CD4-positive, alpha-beta T cell treated with Interferon gamma for 1 hour (primary cell): ENCODE measurements at regions not wholly inside any gene's neighbourhood (a gene's known extent, or its start where the extent isn't known, plus 50 kb on each side); places are given as distances from the start of the nearest gene placed in this dataset.
"Not testable (repeated sequence)": the region's sequence is repeated elsewhere in the genome, so short reads cannot be mapped to it uniquely, and the experiment has no call there.

Experiments used
- DNase-seq: peaks from one replicate; pipeline ENCODE4 v3.0.0-alpha.2; 2020

DNA sequence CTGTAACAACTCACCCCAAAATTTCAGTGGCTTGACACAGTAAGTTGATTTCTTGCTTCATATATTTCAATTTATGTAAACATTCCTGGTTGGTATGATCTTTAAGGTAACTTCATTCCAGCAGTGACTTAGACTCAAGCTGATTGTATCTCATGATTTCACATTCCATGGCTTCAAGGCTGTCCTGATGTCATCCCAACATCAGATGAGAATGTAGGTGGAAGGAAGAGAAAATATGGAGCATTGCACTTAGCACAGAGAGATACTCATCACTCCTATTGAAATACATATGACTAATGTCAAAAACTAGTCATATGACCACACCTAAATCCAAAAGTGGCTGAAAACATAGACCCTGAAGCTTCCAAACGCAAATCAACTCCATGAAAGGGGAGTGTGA lies 793.8 kb downstream of the TBL1XR1 start:
- DNase-seq: no peak

DNA sequence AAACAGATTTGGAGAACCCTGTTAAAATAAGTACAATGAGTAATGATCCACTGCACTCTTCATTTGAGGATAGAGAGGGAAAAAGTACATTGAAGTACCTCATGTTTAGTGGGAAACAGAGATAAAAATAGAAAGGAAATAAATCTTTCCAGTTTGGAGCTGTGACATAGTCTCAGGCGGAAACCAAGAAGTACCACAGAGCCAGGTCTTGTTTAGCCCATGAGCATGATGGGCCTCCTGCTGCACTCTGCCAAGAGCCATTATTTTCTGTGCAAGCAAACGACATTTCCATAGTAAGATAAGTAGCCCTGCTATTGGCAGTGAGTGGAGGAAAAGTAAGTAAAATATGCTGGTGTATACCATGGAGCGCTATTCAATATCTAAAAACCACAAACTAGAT lies 796.1 kb downstream of the TBL1XR1 start:
- DNase-seq: no peak

DNA sequence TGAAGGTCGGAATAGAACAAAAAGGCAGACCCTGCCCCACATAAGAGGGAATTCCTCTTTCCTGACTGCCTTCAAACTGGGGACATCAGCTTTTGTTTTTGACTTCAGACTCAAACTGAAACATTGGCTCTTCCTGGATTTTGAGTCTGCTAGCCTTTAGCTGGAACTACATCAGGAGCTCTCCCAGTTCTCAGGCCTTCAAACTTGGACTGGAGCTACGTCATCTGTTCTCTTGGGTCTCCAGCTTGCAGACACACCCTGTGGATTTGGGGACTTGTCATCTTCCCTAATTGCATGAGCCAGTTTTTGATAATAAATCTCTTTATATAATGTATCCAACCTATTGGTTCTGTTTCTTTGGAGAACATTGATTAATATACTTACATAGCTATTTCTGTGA lies 798.1 kb downstream of the TBL1XR1 start:
- no peak for DNase-seq

DNA sequence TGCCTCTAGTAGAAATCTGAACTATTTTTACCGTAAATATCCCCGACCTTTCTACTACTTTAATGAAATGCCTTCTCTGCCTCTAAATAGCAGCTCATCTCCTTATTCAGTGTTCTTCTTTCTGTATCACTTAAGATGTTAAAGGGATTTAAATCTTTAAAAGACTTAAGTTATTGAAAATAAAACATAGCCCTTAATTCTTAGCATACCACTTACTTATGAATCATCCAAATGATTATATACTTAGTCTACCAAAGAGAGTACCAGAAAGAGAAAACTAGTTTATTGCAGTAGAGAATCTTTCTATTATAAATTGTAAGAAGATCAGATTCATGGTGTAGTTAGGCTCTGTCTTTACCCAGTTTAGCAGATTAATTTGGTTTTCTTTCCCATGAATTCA lies 802.0 kb downstream of the TBL1XR1 start:
- no peak for DNase-seq

DNA sequence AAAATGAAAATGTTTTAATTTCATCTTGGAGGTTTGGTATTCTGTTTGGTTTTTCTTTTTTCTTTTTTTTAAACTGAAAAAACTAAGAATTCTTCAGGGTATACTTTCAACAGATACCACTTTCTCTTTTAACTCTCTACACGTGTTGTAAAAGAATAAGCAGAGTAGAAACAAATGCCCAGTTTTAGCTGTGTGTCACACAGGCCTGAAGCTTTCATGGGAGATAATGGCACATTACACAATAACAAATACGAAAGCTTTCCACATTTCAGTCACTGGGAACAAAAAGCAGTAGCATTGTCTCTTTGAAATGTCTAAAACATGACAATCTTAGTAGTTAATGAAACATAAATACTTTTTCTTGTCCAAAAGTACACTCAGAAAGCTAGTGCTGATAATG lies 818.5 kb downstream of the TBL1XR1 start:
- DNase-seq: no peak

DNA sequence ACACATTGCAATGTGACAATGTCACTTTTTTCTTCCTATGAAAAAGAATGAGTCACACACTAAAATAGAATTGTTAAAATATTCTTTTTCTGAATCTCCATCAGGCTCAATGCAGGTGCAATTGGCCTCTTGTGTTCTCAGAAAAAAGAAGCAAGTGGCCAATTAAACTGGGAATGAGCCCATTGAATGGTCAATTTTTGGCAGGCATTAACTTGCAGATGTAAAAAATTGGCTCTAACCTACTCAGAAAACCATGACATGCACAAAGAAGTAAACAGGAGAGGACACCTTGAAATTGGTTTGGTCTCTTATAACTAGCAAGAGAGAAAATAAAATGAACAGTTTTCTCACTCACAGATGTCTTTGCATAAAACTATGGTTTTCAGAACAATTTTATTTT lies 820.8 kb downstream of the TBL1XR1 start:
- DNase-seq: no peak

DNA sequence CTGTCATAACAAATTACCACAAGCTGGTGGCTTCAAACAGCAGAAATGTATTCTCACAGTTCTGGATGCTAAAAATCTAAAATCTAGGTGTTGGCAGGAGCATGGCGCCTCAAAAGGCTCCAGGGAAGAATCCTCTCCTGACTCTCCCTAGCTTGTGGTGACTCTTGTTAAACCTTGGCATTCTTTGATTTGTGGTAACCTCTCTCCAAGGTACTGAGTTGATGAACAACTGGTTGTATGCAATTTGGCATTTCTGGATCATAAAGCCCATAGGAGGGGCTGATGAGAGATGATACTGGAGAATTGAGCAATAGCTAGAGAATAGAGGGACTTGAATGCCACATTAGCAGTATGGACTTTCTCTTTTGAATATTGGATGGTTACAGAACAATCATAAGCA lies 821.8 kb downstream of the TBL1XR1 start:
- no peak for DNase-seq

DNA sequence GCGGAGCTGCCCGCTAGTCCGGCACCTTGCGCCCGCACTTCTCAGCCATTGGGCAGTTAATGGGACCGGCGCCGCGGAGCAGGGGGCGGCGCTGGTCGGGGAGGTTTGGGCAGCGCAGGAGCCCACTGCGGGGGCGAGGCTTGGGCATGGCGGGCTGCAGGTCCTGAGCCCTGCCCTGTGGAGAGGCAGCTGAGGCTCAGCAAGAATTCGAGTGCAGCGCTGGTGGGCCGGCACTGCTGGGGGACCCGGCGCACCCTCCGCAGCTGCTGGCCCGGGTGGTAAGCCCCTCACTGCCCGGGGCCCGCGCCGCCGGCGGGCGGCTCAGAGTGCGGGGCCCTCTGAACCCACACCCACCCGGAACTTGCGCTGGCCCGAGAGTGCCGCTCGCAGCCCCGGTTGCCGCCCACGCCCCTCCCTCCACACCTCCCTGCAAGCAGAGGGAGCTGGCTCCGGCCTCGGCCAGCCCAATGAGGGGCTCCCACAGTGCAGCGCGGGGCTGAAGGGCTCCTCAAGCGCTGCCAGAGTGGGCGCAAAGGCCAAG lies 835.0 kb downstream of the TBL1XR1 start:
- DNase-seq: no peak

DNA sequence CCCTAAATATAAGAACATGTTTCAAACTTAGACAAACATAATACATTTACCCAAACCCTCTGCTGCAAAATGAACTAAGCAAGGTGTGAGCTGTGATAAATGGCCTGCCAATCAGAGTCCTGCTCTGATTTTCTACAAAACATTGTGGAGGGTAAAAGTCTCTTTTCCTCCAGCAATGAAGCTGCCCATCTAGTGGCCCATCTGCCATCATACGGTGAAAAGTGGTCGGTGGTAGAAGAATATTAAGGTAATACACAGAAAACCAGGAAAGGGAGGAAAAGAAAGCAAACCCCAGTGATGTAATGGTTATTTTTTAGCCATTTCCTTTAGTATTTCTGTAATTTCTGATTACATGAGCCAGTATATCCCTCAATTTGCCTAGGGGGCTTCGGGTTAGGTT lies 838.1 kb downstream of the TBL1XR1 start:
- no peak for DNase-seq

DNA sequence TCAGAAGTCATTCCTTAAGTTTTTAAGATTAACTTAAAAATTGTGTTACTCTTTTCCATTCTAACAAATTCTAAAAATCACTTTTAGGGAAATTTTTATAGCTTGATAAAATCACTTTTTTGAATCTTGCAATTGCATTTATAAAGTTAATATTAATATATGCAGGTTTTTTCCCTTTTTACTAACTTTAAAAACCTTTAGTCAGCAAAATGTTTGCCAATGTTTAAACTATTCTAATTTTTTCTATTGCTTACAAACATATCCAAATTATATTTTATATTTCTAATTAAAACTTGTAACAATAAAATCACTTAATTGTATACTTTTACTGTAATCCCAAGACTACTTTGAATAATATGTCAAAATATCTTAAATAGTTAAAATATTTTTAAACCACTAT lies 839.4 kb downstream of the TBL1XR1 start:
- DNase-seq: no peak

DNA sequence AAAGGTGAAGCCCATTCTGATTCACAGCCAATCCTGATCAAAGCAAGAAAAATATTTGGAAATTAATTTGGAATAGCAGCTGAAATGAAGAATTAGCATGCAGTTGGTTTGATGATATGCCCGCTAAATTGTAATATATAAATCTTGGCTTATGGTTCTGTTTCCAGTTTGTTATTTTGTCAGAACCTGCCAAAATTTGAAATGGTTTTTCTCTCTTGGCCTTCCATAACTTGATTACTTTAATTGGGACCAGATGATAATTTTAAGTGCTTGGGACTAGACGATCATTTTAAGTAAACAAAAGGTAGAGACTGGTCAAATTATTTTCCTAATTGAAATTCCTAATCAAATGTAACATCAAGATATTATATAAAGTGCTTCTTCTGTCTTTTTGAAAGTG lies 842.4 kb downstream of the TBL1XR1 start:
- no peak for DNase-seq

DNA sequence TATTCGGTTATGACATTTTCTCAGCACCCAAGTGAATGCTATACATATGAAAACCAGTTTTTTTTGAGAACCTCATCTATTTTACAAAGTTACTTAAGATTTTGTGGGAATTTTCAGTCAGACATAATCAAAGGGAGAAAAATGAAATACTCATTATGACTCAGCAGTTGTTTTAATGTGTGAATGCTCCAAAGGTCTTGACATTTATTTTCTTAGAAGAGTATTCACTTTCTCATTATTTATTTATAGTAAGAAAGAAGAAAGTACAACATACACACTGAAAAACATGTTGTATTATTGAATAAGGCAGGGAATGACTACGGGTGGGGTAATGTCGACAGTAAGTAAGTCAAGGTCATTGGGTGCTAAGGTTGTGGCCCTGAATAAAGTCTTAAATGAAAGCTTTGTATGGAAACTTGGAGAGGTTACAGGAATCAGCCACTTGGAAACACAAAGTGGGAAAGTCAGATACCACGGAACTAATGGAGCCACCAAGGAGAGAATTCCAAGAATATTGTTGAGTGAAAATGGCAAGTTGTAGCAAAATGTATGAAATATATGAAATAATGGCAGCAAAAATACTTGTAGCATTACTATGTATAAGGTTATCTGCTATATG lies 844.5 kb downstream of the TBL1XR1 start:
- DNase-seq: no peak

DNA sequence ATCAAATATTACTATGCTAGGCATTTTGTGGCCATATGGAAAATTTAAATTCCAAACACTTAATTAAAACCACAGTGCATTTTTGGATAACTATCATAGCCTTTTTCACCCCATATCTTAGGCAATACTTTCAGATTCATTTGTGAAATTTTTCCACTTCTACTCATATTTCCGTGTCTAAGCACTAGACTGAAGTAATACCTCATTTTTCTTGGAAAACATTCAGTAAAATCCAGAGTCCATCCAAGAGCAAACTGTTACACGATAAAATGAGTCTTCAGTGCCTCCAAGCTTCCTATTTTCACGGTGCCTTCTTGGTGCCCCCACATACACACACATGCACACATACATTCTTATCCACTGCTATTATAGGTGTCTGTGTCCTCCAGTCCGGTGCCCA lies 845.9 kb downstream of the TBL1XR1 start:
- DNase-seq: no peak

DNA sequence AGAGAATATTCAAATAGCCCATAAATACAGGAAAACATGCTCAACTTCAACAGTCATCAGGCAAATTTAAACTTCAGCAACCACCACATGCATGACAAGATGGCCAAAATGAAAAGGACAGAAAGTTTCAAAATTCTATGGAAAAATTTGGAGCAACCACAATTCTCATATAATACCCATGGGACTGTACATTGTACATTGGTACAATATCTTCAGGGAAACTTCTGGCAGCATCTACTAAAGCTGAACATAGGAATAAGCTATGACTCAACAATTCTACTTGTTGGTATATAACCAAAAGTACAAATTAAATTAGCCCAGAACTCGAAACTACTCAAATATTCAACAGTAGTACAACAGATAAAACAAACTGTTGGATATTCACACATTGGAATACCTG lies 847.6 kb downstream of the TBL1XR1 start:
- DNase-seq: no peak

DNA sequence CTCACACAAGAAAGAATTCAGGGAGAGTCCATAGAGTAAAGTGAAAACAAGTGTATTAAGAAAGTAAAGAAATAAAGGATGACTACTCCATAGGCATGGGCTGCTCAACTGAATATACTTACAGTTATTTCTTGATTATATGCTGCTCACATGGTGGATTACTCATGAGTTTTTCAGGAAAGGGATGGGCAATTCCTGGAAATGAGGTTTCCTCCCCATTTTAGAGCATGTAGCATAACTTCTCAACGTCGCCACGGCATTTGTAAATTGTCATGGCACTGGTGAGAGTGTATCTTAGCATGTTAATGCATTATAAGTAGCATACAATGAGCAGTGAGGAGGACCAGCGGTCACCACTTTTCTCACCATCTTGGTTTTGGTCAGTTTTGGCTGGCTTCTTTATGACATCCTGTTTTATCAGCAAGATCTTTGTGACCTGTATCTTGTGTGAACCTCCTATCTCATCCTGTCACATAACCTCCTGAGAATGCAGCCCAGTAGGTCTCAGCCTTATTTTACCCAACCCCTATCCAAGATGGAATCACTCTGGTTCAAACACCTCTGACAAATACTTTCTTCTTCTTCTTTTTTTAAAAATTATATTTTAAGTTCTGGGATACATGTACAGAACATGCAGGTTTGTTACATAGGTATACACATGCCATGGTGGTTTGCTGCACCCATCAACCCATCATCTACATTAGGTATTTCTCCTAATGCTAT lies 849.7 kb downstream of the TBL1XR1 start:
- no peak for DNase-seq

DNA sequence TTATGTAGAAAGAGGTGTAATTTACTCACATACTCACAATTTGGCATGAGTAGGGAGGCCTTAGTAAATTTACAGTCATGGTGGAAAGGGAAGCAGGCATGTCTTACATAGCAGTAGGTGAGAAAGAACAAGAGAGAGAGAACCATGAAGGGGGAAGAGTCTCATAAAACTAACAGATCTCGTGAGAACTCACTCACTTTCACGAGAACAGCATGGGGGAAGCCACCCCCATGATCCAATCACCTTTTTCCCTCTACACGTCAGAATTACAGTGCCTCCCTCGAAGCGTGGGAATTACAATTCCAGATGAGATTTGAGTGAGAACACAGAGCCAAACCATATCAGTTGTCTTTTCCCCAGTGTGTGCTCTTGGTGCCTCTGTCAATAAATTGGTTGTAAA lies 855.3 kb downstream of the TBL1XR1 start:
- DNase-seq: no peak

DNA sequence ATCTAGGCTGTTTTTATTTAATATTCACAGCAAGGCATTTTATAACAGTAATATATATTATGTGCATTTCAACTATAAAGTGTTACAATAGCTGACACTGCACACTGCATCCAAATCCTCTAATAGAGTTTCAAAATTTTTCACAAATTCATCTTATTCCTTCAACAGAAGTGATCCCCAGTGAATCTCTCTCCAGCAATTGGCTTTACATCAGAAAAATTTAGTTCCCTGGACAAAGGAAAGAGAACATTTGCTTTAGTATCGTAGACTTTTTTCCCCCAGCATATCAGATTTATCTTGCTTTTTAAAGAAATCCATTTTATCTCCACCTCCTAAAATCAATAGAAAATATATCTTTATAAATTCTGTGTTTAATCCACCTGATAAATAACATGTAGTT lies 868.6 kb downstream of the TBL1XR1 start:
- no peak for DNase-seq

DNA sequence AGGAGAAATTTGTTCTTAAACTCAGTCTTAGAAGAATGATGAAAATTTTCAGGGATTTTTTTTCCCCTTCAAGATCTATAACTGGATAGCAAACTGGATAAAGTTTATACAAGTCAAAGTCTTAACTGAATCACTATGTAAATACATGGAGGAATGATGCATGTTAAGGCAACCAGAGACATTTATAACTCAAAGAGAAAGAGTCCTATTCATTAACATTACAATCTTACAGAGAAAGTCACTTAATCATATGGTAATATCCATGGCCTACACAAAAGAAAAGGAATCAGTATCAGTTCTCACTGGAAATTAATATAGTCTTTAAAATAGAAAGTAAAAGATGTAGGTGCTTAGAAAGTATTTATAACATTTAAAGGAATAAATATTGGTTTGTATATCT lies 869.1 kb downstream of the TBL1XR1 start:
- DNase-seq: no peak

DNA sequence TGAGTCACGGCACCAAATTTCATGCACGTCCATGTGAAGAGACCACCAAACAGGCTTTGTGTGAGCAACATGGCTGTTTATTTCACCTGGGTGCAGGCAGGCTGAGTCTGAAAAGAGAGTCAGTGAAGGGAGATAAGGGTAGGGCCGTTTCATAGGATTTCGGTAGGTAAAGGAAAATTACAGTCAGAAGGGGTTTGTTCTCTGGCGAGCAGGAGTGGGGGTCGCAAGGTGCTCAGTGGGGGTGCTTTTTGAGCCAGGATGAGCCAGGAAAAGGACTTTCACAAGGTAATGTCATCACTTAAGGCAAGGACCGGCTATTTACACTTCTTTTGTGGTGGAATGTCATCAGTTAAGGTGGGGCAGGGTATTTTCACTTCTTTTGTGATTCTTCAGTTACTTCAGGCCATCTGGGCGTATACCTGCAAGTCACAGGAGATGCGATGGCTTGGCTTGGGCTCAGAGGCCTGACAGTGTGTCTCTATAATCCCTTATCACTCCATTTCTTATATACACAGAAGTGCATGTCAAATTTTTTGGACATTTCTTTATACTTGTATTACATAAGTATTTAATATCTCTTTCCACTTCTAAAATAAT lies 870.3 kb downstream of the TBL1XR1 start:
- not testable (repeated sequence) for DNase-seq

DNA sequence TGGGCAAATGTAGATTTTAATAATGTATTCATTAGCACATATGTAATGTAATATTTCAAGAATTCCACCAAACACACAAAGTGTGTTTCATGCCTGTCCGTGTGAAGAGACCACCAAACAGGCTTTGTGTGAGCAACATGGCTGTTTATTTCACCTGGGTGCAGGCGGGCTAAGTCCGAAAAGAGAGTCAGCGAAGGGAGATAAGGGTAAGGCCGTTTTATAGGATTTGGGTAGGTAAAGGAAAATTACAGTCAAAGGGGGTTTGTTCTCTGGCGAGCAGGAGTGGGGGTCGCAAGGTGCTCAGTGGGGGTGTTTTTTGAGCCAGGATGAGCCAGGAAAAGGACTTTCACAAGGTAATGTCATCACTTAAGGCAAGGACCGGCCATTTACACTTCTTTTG lies 875.8 kb downstream of the TBL1XR1 start:
- not testable (repeated sequence) for DNase-seq

DNA sequence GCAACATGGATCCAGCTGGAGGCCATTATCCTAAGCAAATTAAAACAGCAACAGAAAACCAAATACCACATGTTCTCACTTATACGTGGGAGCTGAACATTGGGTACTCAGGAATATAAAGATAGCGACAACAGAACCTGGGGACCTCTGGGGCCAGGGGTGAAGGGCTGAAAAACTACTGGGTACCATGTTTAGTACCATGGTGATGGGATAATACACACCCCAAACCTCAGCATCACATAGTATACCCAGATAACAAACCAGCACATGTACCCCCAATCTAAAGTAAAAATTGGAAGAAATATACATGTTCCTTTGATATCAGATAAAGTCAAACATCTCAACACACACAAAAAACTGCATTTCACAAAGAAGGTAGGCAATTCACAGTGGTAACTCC lies 876.2 kb downstream of the TBL1XR1 start:
- no peak for DNase-seq

DNA sequence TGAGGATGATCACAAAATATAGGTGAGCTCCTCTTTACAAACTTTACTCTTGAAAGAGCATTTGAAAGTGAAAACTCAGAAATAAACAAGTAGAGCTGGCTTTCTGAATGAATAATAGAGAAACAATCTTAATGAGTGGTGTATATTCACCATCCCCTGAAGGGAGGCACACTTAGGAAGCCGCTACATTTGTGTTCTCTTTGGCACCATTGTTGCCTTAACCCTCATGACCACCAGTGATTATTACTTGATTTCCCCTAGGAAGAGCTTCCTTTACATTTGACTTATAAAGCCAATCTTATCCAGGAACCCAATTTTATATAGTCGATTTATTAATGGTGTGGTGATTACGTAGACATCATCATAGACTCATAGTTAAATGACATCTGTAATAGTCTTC lies 883.9 kb downstream of the TBL1XR1 start:
- DNase-seq: no peak

DNA sequence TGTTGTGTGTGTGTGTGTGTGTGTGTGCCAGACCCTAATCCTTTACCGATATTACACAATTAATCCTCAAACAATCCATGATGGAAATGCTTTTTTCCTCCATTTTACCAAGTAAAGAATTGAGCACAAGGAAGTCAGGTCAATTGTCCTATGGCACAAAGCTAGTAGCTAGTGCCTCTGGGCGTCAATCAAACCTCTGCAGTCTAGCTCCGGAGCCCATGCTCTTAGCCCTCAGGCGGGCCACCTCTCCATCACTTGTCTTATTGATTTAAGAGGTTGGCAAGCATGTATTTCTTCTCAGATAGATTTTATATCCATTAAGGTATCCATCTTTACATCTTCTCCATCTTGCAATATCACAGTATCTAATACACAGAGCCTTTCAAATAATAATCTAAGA lies 886.6 kb downstream of the TBL1XR1 start:
- no peak for DNase-seq

DNA sequence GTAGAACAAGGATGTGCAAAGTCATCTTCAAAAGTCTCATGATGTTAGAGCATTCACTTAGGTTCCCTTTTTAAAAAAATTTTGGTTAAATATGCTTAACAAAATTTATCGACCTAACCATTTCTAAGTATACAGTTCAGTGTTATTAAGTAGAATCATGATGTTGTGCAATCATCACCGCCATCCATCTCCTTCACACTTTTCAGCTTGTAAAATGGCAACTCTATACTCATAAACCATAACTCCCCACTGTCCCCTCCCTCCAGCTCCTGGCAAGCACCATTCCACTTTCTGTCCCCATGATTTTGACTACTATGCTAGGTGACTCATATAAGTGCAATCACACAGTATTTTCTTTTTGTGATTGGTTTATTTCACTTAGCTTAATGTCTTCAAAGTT lies 895.0 kb downstream of the TBL1XR1 start:
- DNase-seq: no peak
